Stomach smooth muscle (tissue), 2 donors: ENCODE measurements at regions not wholly inside any gene's neighbourhood (a gene's known extent, or its start where the extent isn't known, plus 50 kb on each side); places are given as distances from the start of the nearest gene placed in this dataset.

ENCODE experiments used
- H3K27ac ChIP-seq: one replicate; pipeline ENCODE4 v1.7.0; 2013; ENCODE audit warnings: mild to moderate bottlenecking, low read length, inconsistent platforms
- H3K27me3 ChIP-seq, 2 donors: one replicate each; pipeline ENCODE4 v1.7.0; 2013; ENCODE audit warnings: low read length in 2 of 2; ENCODE audit not compliant: insufficient read depth in 2 of 2, control insufficient read depth in 1 of 2
- H3K36me3 ChIP-seq, 2 donors: one replicate each; pipeline ENCODE4 v1.7.0; 2013; ENCODE audit warnings: low read length in 2 of 2; ENCODE audit not compliant: control insufficient read depth in 2 of 2, insufficient read depth in 2 of 2
- H3K4me1 ChIP-seq: one replicate; pipeline ENCODE4 v1.7.0; 2013; ENCODE audit warnings: low read length; ENCODE audit not compliant: control insufficient read depth, insufficient read depth
- H3K4me3 ChIP-seq, 2 donors: one replicate each; pipeline ENCODE4 v1.7.0; 2013; ENCODE audit warnings: low read length in 2 of 2
- H3K9ac ChIP-seq, 2 donors: one replicate each; pipeline ENCODE4 v1.7.0; 2013; ENCODE audit warnings: low read length in 2 of 2, mild to moderate bottlenecking in 1 of 2
- H3K9me3 ChIP-seq, 2 donors: one replicate each; pipeline ENCODE4 v1.7.0; 2013; ENCODE audit warnings: low read length in 2 of 2; ENCODE audit not compliant: control insufficient read depth in 2 of 2
- donor health status: healthy.
- donor health status: Pancreatic carcinoma.

DNA sequence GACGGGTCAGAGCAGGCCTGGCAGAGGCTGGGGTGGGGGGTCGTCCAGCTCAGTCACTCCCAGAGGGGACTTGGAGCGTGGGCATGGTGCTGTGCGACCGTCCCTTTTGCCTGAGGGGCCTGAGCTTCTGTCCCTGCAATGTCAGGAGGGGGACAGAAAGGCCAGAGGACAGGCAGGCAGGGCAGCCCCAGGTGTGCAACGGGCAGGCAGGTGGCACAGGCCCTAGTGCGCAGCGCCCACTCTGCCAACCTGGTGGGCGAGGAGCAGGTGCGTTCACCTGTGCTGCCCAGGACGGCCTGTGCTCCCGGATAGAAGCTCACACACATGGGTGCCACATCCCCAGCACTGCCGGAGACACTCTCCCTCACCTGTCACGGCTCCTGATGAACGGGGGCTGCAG is 78.7 kb upstream of the SLCO4A1 start:
- Histone ChIP-seq H3K4me3 (no peak overlapping the region), H3K36me3 (peaks cover 4% of the 10 kb centered on the region in 2 donors), H3K9ac (no peak overlapping the region), H3K27ac (no peak overlapping the region), H3K9me3 (no peaks in the 10 kb centered on the region), H3K27me3 (peaks cover 0 to 2% of the 10 kb centered on the region in 2 donors), H3K4me1 (peaks cover 28% of the 10 kb centered on the region)

GRCh38 chr20:62564456-62565245 is 77.7 kb upstream of the SLCO4A1 start:
- H3K27ac ChIP-seq = no peak overlapping the region
- H3K4me1 ChIP-seq = peaks cover 17% of the 10 kb centered on the region
- no peak overlapping the region for H3K9ac ChIP-seq
- H3K36me3 ChIP-seq = peaks cover 4% of the 10 kb centered on the region in 2 donors
- no peaks in the 10 kb centered on the region for H3K9me3 ChIP-seq
- no peak overlapping the region for H3K4me3 ChIP-seq
- H3K27me3 ChIP-seq = peaks cover 0 to 2% of the 10 kb centered on the region in 2 donors

- H3K4me3 ChIP-seq = no peak overlapping the region
- peaks cover 11% of the 10 kb centered on the region for H3K4me1 ChIP-seq
- H3K27me3 ChIP-seq = peaks cover 0 to 2% of the 10 kb centered on the region in 2 donors
- no peak overlapping the region for H3K9ac ChIP-seq
- H3K27ac ChIP-seq = no peak overlapping the region
- H3K36me3 ChIP-seq = peaks cover 4 to 7% of the 10 kb centered on the region in 2 donors
- H3K9me3 ChIP-seq = no peaks in the 10 kb centered on the region
Measured at GRCh38 chr20:62566266-62566665, 76.0 kb upstream of the SLCO4A1 start.

DNA sequence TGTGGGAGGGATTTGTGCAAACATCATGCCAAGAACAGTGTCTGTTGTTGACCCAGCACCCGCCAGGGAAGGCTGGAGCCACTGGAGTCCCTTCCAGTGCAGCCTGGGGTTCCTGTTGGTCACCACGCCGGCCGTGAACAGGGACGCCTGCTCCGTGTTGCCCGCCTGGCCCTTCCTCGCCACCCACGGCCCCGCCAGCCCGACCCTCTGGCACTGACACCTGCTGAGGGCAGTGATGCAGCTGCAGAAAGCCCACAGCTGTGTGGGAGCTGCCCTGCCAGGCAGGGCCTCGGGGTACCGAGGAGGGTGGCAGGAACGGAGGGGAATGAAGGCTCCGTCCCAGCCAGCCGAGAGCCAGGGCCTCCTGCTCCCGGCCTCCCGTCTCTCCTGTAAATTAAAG is 75.5 kb upstream of the SLCO4A1 start:
- Histone ChIP-seq H3K27ac (no peak overlapping the region), H3K9me3 (no peaks in the 10 kb centered on the region), H3K36me3 (peaks cover 4 to 7% of the 10 kb centered on the region in 2 donors), H3K9ac (no peak overlapping the region), H3K27me3 (no peaks in the 10 kb centered on the region), H3K4me1 (peaks cover 6% of the 10 kb centered on the region), H3K4me3 (no peak overlapping the region)

- peaks cover 2% of the 10 kb centered on the region for H3K4me1 ChIP-seq
- H3K27me3 ChIP-seq = no peaks in the 10 kb centered on the region
- no peak overlapping the region for H3K27ac ChIP-seq
- no peak overlapping the region for H3K9ac ChIP-seq
- no peak overlapping the region for H3K4me3 ChIP-seq
- H3K9me3 ChIP-seq = no peaks in the 10 kb centered on the region
- peaks cover 4 to 7% of the 10 kb centered on the region in 2 donors for H3K36me3 ChIP-seq
Measured at GRCh38 chr20:62567246-62568044, 74.9 kb upstream of the SLCO4A1 start.

- H3K4me1 ChIP-seq = peaks cover 2% of the 10 kb centered on the region
- H3K27ac ChIP-seq = no peak overlapping the region
- H3K36me3 ChIP-seq = peaks cover 2 to 7% of the 10 kb centered on the region in 2 donors
- H3K27me3 ChIP-seq = no peaks in the 10 kb centered on the region
- H3K9me3 ChIP-seq = no peaks in the 10 kb centered on the region
- H3K4me3 ChIP-seq = no peak overlapping the region
- H3K9ac ChIP-seq = no peak overlapping the region
Measured at GRCh38 chr20:62568045-62568389, 74.3 kb upstream of the SLCO4A1 start.

DNA sequence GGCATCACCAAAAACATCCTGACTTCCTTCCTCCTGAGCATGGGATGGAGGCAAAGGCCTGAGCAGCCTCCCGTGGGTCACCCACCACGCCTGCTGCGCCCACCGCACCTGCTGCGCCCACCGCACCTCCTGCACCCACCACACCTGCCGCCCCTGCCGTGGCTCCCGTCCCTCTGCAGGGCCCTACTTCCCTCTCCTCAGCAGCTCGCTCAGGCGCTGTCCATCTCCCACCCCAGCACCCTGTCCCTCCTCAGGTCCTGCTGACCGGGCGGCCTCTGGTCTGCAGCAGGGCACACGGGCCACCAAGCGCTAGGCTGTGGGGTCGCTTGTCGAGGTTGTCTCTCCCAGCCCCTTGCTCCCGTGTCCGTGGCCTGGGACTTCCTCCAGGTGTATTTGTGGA is 72.7 kb upstream of the SLCO4A1 start:
- Histone ChIP-seq H3K9ac (no peak overlapping the region), H3K9me3 (no peaks in the 10 kb centered on the region), H3K36me3 (peaks cover 7% of the 10 kb centered on the region in 2 donors), H3K4me3 (no peak overlapping the region), H3K27ac (no peak overlapping the region), H3K4me1 (peaks cover 7% of the 10 kb centered on the region), H3K27me3 (no peaks in the 10 kb centered on the region)

GRCh38 chr20:62570403-62570802 is 71.9 kb upstream of the SLCO4A1 start:
- Histone ChIP-seq H3K4me3 (no peak overlapping the region), H3K4me1 (peaks cover 7% of the 10 kb centered on the region), H3K9me3 (no peaks in the 10 kb centered on the region), H3K36me3 (peaks cover 7 to 9% of the 10 kb centered on the region in 2 donors), H3K27me3 (no peaks in the 10 kb centered on the region), H3K9ac (no peak overlapping the region), H3K27ac (no peak overlapping the region)

- no peak overlapping the region for H3K9ac ChIP-seq
- no peaks in the 10 kb centered on the region for H3K9me3 ChIP-seq
- no peaks in the 10 kb centered on the region for H3K27me3 ChIP-seq
Measured at GRCh38 chr20:62570897-62571668, 71.2 kb upstream of the SLCO4A1 start.

DNA sequence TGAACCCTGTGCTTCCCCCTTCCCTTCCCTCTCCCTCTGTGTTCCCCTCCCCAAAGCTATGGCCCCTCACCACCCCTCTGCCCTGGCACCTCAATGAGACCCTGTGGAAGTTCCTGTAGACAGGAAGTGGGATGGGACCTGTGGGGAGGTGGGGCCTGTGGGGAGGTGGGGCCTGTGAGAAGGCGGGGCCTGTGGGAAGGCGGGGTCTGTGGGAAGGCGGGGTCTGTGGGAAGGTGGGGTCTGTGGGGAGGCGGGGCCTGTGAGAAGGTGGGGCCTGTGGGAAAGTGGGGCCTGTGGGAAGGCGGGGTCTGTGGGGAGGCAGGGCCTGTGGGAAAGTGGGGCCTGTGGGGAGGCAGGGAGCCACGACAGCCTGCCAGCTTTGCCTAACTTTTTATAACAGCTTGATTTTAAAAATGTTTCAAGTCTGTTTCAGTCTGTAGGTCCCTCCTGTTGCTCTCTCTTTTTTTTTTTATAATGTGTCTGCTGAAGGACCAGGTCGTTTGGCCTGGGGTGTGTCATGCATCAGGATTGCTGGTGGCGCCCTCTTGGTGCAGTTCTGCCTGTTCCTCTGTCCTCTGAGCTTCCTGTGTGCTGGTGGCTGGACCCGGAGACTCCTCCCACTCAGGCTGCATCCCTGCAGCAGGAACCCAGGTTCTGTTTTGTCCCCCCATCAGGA is 70.5 kb upstream of the SLCO4A1 start:
- no peaks in the 10 kb centered on the region for H3K9me3 ChIP-seq
- H3K36me3 ChIP-seq = peaks cover 7 to 9% of the 10 kb centered on the region in 2 donors
- H3K27me3 ChIP-seq = no peaks in the 10 kb centered on the region
- no peak overlapping the region for H3K4me3 ChIP-seq
- H3K4me1 ChIP-seq = peaks cover 5% of the 10 kb centered on the region
- no peak overlapping the region for H3K27ac ChIP-seq
- H3K9ac ChIP-seq = no peak overlapping the region

More at GRCh38 chr20:62570897-62571668, 71.2 kb upstream of the SLCO4A1 start:
- Histone ChIP-seq H3K4me3 (no peak overlapping the region), H3K27ac (no peak overlapping the region), H3K36me3 (peaks cover 7 to 9% of the 10 kb centered on the region in 2 donors), H3K4me1 (peaks cover 5% of the 10 kb centered on the region)
